Activated naive CD8-positive, alpha-beta T cell treated with anti-CD3 and anti-CD28 coated beads, Interleukin-2, amount 10 ng/mL, durations not matched to agents 7 days and 5 days (primary cell): ENCODE measurements at regions not wholly inside any gene's neighbourhood (a gene's known extent, or its start where the extent isn't known, plus 50 kb on each side); places are given as distances from the start of the nearest gene placed in this dataset.

Source experiments
- ATAC-seq: fragments of 150-1000 bp; cut with Tn5 transposase; one replicate; pipeline ENCODE4 v1.10.0; 2021; ENCODE audit warnings: low read depth, moderate library complexity
- POLR2A ChIA-PET: fragments of 350-600 bp; sonication (Branson Sonifier 250); formaldehyde crosslinking; loops from one replicate; lab custom pipeline; 2021; ENCODE audit warnings: antibody characterized with exemption; lab: Charles Lee
- DNase-seq: peaks from one replicate; pipeline ENCODE4 v3.0.0; 2021
- H3K27ac Mint-ChIP-seq: one replicate; pipeline ENCODE4 v1.8.0; 2022; ENCODE audit warnings: mild to moderate bottlenecking, mixed read lengths
- H3K27me3 Mint-ChIP-seq: one replicate; pipeline ENCODE4 v1.8.0; 2022; ENCODE audit warnings: mild to moderate bottlenecking, moderate library complexity, mixed read lengths
- H3K36me3 Mint-ChIP-seq: one replicate; pipeline ENCODE4 v1.8.0; 2021; ENCODE audit warnings: mild to moderate bottlenecking, mixed read lengths
- H3K4me1 Mint-ChIP-seq: one replicate; pipeline ENCODE4 v1.8.0; 2021; ENCODE audit warnings: mixed read lengths
- H3K4me3 Mint-ChIP-seq: one replicate; pipeline ENCODE4 v1.8.0; 2022; ENCODE audit warnings: mild to moderate bottlenecking, moderate library complexity, mixed read lengths
- H3K9me3 Mint-ChIP-seq: one replicate; pipeline ENCODE4 v1.8.0; 2021; ENCODE audit warnings: mixed read lengths

- Mint-ChIP-seq H3K4me1 (no peaks in the 10 kb centered on the region), H3K27me3 (peaks cover 3% of the 10 kb centered on the region), H3K27ac (no peak overlapping the region), H3K9me3 (no peaks in the 10 kb centered on the region), H3K36me3 (no peaks in the 10 kb centered on the region), H3K4me3 (no peak overlapping the region)
- POLR2A ChIA-PET = no interaction called here
- DNase-seq (no peak), ATAC-seq (no peak)
Measured at GRCh38 chr2:182619276-182619675, 96.8 kb upstream of the DNAJC10 start.

- ATAC-seq (no peak), DNase-seq (no peak)
- Mint-ChIP-seq H3K27ac (no peak overlapping the region), H3K4me1 (no peaks in the 10 kb centered on the region), H3K9me3 (no peaks in the 10 kb centered on the region), H3K4me3 (no peak overlapping the region), H3K36me3 (no peaks in the 10 kb centered on the region), H3K27me3 (peaks cover 3% of the 10 kb centered on the region)
- POLR2A ChIA-PET = no interaction called here
Measured at GRCh38 chr2:182621191-182621590, 94.9 kb upstream of the DNAJC10 start.

GRCh38 chr2:182621810-182622209, 94.2 kb upstream of the DNAJC10 start:
- no peak for DNase-seq
- Mint-ChIP-seq H3K4me1 (no peaks in the 10 kb centered on the region), H3K4me3 (no peak overlapping the region), H3K27me3 (peaks cover 3% of the 10 kb centered on the region), H3K9me3 (no peaks in the 10 kb centered on the region), H3K27ac (no peak overlapping the region), H3K36me3 (no peaks in the 10 kb centered on the region)
- no peak for ATAC-seq
- POLR2A ChIA-PET = no interaction called here

GRCh38 chr2:182622231-182622630, 93.8 kb upstream of the DNAJC10 start:
- ATAC-seq = no peak
- DNase-seq = no peak
- Mint-ChIP-seq H3K4me3 (no peak overlapping the region), H3K27me3 (peaks cover 3% of the 10 kb centered on the region), H3K27ac (no peak overlapping the region), H3K9me3 (no peaks in the 10 kb centered on the region), H3K36me3 (no peaks in the 10 kb centered on the region), H3K4me1 (no peaks in the 10 kb centered on the region)
- POLR2A ChIA-PET = no interaction called here

GRCh38 chr2:182625814-182626213, 90.2 kb upstream of the DNAJC10 start:
- Mint-ChIP-seq H3K27me3 (peaks cover 4% of the 10 kb centered on the region), H3K27ac (no peak overlapping the region), H3K9me3 (no peaks in the 10 kb centered on the region), H3K4me1 (no peaks in the 10 kb centered on the region), H3K4me3 (no peak overlapping the region), H3K36me3 (no peaks in the 10 kb centered on the region)
- no peak for ATAC-seq
- POLR2A ChIA-PET = no interaction called here
- DNase-seq = no peak

GRCh38 chr2:182628916-182629315, 87.1 kb upstream of the DNAJC10 start:
- no peak for ATAC-seq
- no peak overlapping the region for H3K27ac Mint-ChIP-seq

GRCh38 chr2:182630207-182630606, 85.8 kb upstream of the DNAJC10 start:
- no peak overlapping the region for H3K27ac Mint-ChIP-seq
- no peaks in the 10 kb centered on the region for H3K4me1 Mint-ChIP-seq
- peaks cover 4% of the 10 kb centered on the region for H3K27me3 Mint-ChIP-seq
- H3K36me3 Mint-ChIP-seq = no peaks in the 10 kb centered on the region
- H3K9me3 Mint-ChIP-seq = no peaks in the 10 kb centered on the region
- no peak for ATAC-seq
- H3K4me3 Mint-ChIP-seq = no peak overlapping the region
- POLR2A ChIA-PET = no interaction called here
- no peak for DNase-seq

More at GRCh38 chr2:182628916-182629315, 87.1 kb upstream of the DNAJC10 start:
- Mint-ChIP-seq H3K27me3 (peaks cover 4% of the 10 kb centered on the region), H3K4me3 (no peak overlapping the region), H3K9me3 (no peaks in the 10 kb centered on the region), H3K36me3 (no peaks in the 10 kb centered on the region), H3K4me1 (no peaks in the 10 kb centered on the region)
- DNase-seq = no peak
- POLR2A ChIA-PET = no interaction called here

GRCh38 chr2:182631299-182631698, 84.8 kb upstream of the DNAJC10 start:
- H3K4me3 Mint-ChIP-seq = no peak overlapping the region

GRCh38 chr2:182634386-182634785, 81.7 kb upstream of the DNAJC10 start:
- no peak overlapping the region for H3K27ac Mint-ChIP-seq
- no peaks in the 10 kb centered on the region for H3K4me1 Mint-ChIP-seq
- no peak for DNase-seq
- ATAC-seq = no peak
- H3K36me3 Mint-ChIP-seq = no peaks in the 10 kb centered on the region
- H3K27me3 Mint-ChIP-seq = peaks cover 6% of the 10 kb centered on the region
- POLR2A ChIA-PET = no interaction called here
- no peak overlapping the region for H3K4me3 Mint-ChIP-seq
- H3K9me3 Mint-ChIP-seq = no peaks in the 10 kb centered on the region

More at GRCh38 chr2:182631299-182631698, 84.8 kb upstream of the DNAJC10 start:
- no peaks in the 10 kb centered on the region for H3K4me1 Mint-ChIP-seq
- no peaks in the 10 kb centered on the region for H3K9me3 Mint-ChIP-seq
- DNase-seq = no peak
- POLR2A ChIA-PET = no interaction called here
- H3K36me3 Mint-ChIP-seq = no peaks in the 10 kb centered on the region
- peaks cover 4% of the 10 kb centered on the region for H3K27me3 Mint-ChIP-seq
- no peak for ATAC-seq
- no peak overlapping the region for H3K27ac Mint-ChIP-seq

- Mint-ChIP-seq H3K27ac (no peak overlapping the region), H3K9me3 (no peaks in the 10 kb centered on the region), H3K4me3 (no peak overlapping the region), H3K36me3 (no peaks in the 10 kb centered on the region), H3K27me3 (peaks cover 5% of the 10 kb centered on the region), H3K4me1 (no peaks in the 10 kb centered on the region)
- ATAC-seq (no peak), DNase-seq (no peak)
- POLR2A ChIA-PET = no interaction called here
Measured at GRCh38 chr2:182636699-182637098, 79.4 kb upstream of the DNAJC10 start.

- Mint-ChIP-seq H3K9me3 (no peaks in the 10 kb centered on the region), H3K4me1 (no peaks in the 10 kb centered on the region), H3K36me3 (no peaks in the 10 kb centered on the region), H3K27ac (no peak overlapping the region), H3K27me3 (peaks cover 2% of the 10 kb centered on the region), H3K4me3 (no peak overlapping the region)
- no peak for ATAC-seq
- DNase-seq = no peak
- POLR2A ChIA-PET = no interaction called here
Measured at GRCh38 chr2:182638667-182639066, 77.4 kb upstream of the DNAJC10 start.

- no peaks in the 10 kb centered on the region for H3K4me1 Mint-ChIP-seq
- H3K27me3 Mint-ChIP-seq = peaks cover 2% of the 10 kb centered on the region
- ATAC-seq (no peak), DNase-seq (no peak)
- H3K36me3 Mint-ChIP-seq = no peaks in the 10 kb centered on the region
- H3K27ac Mint-ChIP-seq = no peak overlapping the region
- H3K4me3 Mint-ChIP-seq = no peak overlapping the region
- POLR2A ChIA-PET = no interaction called here
- H3K9me3 Mint-ChIP-seq = no peaks in the 10 kb centered on the region
Measured at GRCh38 chr2:182639971-182640370, 76.1 kb upstream of the DNAJC10 start.

GRCh38 chr2:182642328-182642727, 73.7 kb upstream of the DNAJC10 start:
- POLR2A ChIA-PET = no interaction called here
- H3K27me3 Mint-ChIP-seq = peaks cover 2% of the 10 kb centered on the region
- no peaks in the 10 kb centered on the region for H3K4me1 Mint-ChIP-seq
- H3K4me3 Mint-ChIP-seq = no peak overlapping the region
- H3K9me3 Mint-ChIP-seq = no peaks in the 10 kb centered on the region
- H3K27ac Mint-ChIP-seq = no peak overlapping the region
- DNase-seq (no peak), ATAC-seq (peak; percentile 50)
- no peaks in the 10 kb centered on the region for H3K36me3 Mint-ChIP-seq

GRCh38 chr2:182646763-182647498, 69.1 kb upstream of the DNAJC10 start:
- POLR2A ChIA-PET = no interaction called here
- Mint-ChIP-seq H3K4me3 (no peak overlapping the region), H3K36me3 (no peaks in the 10 kb centered on the region), H3K4me1 (peaks cover 2% of the 10 kb centered on the region), H3K9me3 (no peaks in the 10 kb centered on the region), H3K27ac (no peak overlapping the region), H3K27me3 (no peaks in the 10 kb centered on the region)
- no peak for ATAC-seq
- no peak for DNase-seq

- POLR2A ChIA-PET = no interaction called here
- Mint-ChIP-seq H3K4me1 (peaks cover 2% of the 10 kb centered on the region), H3K36me3 (no peaks in the 10 kb centered on the region), H3K27me3 (no peaks in the 10 kb centered on the region), H3K27ac (no peak overlapping the region), H3K4me3 (no peak overlapping the region), H3K9me3 (no peaks in the 10 kb centered on the region)
- ATAC-seq (no peak), DNase-seq (no peak)
Measured at GRCh38 chr2:182647499-182647787, 68.6 kb upstream of the DNAJC10 start.
